NCI-H2227 treated with DMSO at 0.1 percent for 48 hours (cell line): ENCODE measurements at regions not wholly inside any gene's neighbourhood (a gene's known extent, or its start where the extent isn't known, plus 50 kb on each side); places are given as distances from the start of the nearest gene placed in this dataset.

Source experiments
- DNase-seq: peaks from one replicate; lab custom pipeline; 2025; lab: John Stamatoyannopoulos, UW

DNA sequence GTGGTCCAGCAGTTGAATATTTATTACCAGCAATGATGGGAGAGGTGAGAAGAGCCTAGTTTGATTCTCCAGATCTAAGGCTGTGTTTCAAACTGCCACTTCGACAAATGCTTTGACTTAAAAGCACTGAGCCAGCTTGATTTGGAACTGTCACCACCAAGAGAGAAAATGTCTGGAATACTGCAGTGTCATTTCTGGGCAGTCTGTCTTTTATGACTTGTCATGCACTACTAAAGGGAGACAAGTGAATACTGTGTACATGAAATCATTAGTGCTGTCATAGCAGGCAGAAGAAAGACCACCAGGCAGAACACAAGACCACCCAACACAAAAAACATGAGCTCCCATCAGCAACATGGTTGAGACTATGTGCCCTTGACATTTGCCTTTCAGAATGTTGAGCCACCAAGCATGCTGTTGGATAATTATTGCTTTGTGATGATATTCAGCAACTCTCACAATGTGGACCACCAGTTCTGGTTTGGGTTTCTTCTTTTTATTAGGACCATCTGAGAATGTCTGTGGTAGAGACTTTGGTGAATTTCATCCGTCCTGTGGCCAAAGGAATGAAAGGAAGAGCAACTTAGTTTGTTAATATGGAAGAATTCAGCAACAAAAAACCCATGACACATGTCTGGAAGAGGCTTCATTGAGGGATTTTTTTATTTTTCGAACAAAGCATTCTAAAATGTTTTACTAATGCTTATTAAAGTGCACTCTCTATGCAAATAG lies 125.8 kb downstream of the NTMT2 start:
- no peak for DNase-seq

GRCh38 chr1:170273291-170274130 lies 127.8 kb downstream of the NTMT2 start:
- DNase-seq, result no peak

- no peak for DNase-seq
Observed at GRCh38 chr1:170274131-170274501, 128.4 kb downstream of the NTMT2 start.

- no peak for DNase-seq
Observed at GRCh38 chr1:170277985-170278384, 132.2 kb downstream of the NTMT2 start.

DNA sequence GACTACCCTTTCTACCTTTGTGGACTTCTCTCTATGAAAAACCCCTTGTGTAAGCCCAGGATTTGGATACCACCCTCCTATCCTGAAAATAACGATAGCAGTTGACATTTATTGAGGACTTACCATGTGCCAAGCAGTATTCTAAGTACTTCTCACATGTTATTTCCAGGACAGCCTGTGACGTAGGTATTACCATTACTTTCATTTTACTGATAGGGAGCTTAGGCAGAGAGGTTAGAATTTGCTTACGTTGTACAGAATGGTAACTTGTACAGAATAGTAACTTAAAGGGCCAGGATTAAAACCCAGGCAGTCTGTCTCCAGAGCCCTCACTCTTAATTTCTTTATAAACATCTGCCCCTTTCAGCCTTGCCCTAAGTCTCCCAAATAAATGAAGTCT lies 138.3 kb downstream of the NTMT2 start:
- peak; percentile 48 for DNase-seq

GRCh38 chr1:170284512-170284911 lies 138.8 kb downstream of the NTMT2 start:
- peak; percentile 73 for DNase-seq

GRCh38 chr1:170284951-170285350 lies 139.2 kb downstream of the NTMT2 start:
- peak; percentile 81 for DNase-seq

DNA sequence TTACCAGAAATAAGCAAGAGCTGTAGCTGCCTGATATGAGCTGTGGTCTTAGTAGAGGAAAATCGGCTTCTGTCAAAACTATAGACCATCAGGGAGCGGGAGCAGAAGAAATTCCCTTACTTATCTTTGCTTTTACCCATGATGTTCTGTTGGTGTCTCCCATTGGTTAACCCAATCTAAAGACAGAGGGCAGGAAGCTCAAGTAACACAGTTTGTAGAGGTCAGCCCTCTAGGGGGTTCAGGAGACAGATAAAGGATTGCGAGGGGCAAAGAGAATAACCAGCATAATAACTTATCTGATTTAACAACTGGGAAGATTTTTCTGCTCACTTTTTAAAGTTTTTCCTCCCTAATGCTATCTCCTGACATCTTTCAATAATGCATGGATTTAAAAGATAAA lies 142.4 kb downstream of the NTMT2 start:
- no peak for DNase-seq

DNA sequence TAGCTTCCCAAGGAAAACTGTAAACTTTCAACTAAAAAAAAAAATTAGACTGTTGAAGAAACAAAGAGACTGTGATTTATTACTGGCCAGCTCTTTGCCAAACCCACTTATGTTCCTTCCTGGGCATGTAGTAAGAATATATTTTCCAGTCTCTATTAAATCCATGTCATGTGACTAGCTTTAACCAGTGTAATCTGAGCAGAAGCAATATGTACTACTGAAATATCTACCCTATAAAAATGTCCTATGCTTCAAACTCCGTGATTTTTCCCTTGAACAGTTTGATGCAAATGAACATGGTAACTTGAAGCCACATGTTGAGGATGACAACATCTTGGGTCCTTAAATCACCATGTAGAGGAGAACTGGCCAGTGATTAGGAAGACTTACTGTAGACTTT lies 144.5 kb downstream of the NTMT2 start:
- DNase-seq, result no peak

DNA sequence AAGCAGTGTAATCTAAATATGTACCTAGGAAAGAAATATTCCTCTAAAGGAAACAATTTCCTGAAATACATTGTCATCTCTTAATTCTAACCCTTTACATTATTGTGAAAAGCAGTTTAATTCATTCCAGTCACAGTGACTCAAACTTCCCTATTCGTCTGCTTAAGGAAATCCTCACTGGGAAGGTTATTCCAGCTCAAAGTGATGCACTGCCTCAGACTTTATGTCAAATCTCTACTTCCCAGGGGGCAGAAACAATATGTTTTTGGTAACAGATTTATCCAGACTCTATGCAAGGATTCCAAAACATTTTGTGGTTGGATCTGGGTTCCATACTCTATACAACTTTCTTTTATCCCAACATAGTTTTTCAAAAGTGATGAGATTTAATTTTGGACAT lies 145.2 kb downstream of the NTMT2 start:
- DNase-seq, result no peak

DNA sequence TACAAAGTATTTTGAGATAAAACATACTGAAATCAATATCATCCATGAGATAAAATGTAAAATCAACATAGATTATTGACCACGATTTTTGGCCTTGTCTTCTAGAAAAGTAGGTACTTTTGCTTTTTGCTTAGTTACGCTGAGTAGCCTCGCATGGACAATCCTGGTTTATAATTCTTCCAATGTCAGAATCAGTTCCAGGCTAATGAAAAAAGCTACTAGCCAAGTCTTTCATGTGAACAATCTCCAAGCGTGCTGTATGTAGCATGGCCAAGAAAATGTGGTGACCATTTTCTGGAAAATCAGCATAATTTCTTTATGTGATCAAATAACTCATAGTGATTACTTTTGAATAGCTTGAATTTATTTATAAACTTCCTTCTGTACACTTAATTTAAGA lies 145.8 kb downstream of the NTMT2 start:
- no peak for DNase-seq

- no peak for DNase-seq
Observed at GRCh38 chr1:170296211-170296610, 150.5 kb downstream of the NTMT2 start.

DNA sequence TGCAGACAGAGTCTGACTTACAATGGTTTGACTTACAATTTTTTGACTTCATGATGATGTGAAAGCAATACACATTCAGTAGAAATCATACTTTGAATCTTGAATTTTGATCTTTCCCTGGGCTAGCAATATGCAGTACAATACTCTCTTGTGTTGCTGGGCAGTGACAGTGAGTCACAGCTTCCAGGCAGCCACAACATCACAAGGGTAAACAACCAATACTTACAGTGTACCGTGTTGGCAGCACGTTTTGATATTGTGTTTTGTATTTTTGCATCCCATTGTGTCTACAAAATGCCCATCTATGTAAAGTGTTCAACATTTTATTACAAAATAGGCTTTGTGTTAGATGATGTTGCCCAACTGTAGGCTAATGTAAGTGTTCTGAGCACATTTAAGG lies 150.9 kb downstream of the NTMT2 start:
- DNase-seq, result no peak

DNA sequence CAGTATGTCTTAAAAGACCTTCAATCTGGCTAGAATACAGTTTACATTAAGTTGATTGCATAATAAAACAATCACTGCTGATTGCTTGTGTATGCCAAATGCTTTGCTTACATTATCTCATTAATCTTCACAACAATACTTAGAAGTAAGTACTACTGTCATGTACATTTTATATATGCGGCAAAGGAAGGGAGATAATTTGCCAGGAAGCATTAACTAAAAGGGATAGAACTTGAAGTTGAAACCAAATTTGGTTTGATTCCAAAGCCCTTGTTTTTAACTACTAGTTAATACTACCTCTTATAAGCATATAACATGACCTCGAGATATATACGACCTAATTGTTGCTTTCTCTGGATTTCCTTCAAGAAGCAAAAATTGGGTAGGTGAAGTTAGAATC lies 155.8 kb downstream of the NTMT2 start:
- no peak for DNase-seq

DNA sequence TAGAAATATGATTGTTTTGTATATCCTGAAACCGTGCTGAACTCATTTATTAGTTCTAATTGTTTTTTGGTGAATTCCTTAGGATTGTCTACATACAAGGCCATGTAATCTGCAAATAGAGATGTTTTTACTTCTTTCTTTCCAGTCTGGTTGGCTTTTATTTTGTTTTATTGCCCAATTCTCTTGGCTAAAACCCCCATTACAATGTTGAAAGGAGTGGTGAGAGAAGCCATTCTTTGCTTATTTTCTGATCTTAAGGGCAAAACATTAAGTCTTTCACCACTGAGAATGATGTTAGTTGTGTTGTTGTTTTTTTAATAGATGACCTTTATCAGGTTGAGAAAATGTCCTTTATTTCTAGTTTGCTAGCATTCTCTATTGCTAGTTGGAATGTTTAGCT lies 157.3 kb downstream of the NTMT2 start:
- no peak for DNase-seq

GRCh38 chr1:170305777-170306512 lies 160.2 kb downstream of the NTMT2 start:
- no peak for DNase-seq

DNA sequence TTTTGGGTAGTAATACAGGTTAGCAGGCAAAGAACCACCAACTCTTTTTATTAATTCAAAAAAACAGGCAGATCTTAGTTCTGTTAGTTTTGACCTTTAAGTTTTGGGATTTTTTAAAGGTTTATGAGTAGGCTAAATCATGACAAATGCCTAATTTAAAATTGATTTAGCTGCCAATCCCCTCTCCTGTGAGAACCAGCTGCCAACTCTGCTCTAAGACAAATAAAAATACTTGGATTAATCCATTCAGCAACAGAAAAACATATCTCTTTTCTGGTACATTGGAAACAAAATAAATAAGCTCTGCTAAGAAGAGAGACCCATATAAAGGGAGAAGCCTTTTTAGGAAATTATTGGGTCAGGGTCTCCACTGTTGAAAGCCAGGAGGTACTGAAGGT lies 160.8 kb downstream of the NTMT2 start:
- DNase-seq, result no peak

DNA sequence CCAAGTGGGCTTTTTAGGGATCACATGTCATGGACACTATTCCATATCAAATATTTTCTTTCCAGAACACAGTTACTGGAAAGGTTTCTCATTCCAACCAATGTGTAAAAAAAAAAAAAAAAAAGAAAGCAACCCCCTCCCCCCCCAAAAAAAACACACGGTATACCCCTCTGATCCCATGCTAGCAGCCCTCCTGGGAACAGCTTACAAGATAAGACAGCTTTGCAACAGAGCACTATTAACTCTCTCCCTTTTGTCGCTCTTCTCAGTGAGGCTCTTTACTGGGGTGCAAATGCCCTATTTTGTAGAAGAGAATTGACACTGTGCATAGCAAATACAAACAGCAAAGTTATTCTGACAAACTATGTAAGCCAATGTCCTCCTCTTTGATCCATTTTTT lies 161.2 kb downstream of the NTMT2 start:
- DNase-seq, result no peak

- no peak for DNase-seq
Observed at GRCh38 chr1:170307426-170307825, 161.7 kb downstream of the NTMT2 start.

DNA sequence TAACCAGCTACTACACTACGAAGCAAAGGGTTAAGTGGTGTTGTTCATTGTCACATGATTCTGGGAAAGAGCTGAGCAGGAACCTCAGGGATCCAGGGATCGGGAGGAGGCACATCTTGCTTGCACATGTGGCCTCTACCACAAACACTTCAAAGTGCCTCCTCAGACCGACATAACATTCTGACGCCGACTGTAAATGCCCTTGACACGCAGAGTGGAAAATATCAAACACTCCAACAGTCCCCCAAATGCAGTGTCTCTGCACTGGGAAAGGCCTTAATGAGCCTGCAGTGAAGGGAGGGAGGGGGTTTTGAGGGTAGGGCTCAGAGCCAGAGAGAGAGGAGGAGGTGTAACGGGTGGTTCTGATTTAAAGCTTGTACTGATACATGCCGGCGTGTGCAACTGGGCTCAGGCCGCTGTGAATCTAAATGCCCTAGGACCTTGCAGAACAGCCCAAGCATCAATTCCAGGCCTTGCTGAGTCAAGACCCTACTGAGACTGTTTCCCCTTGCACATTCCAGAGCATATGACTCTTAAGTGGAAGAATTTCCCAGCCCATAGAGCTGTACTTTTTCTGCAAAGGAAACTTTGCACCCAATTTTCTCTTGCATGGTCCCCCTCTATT lies 163.7 kb downstream of the NTMT2 start:
- no peak for DNase-seq

- DNase-seq, result no peak
Observed at GRCh38 chr1:170310014-170310405, 164.3 kb downstream of the NTMT2 start.

DNA sequence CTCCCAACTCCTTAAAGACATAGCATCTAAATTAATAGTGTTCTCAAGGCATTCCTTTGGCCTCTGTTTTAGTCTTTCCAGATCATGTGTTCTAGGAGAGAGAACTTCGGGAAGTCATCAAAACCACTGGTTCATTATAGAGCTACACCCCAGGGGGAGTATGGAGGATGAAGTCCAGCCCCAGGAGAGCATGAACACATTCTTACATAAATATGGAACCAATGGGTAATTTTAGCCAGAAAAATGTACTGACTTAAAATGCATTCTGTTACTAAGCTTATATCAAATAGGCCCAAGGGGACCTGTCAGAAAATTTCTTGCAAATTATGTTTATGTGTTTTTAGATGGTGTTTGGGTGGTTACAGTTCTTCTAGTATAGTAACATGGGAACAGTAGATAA lies 165.2 kb downstream of the NTMT2 start:
- DNase-seq, result no peak
